ENCODE measurements at regions not wholly inside any gene's neighbourhood (a gene's known extent, or its start where the extent isn't known, plus 50 kb on each side); places are given as distances from the start of the nearest gene placed in this dataset.
"Not testable (repeated sequence)": the region's sequence is repeated elsewhere in the genome, so short reads cannot be mapped to it uniquely, and the experiment has no call there.

GRCh38 chr2:150695451-150696135 lies 208.1 kb upstream of the RND3 start:
- no peak for DNase-seq

GRCh38 chr2:150693556-150693955 lies 206.1 kb upstream of the RND3 start:
- DNase-seq: no peak

DNA sequence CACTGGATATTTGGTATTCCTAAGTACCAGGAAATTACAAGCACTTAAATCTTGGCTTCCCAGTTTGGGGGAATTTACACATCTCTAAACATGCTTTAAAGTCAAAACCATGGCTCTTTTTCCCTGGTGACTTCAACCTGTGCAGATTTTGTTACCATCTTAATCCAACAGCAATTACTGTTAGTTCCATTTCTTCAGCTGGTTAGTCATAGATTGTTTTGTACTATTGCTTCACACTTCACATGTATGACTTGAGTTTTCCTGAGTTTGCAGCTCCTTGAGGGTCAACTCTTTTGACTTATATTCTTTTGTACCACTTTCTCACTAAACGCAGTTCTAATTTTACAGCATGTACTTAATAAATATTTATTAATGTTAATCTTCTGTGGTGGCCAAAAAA lies 203.4 kb upstream of the RND3 start:
- no peak for DNase-seq

- DNase-seq: no peak
Measured at GRCh38 chr2:150690261-150690660, 202.8 kb upstream of the RND3 start.

- no peak for DNase-seq
Measured at GRCh38 chr2:150689590-150689989, 202.1 kb upstream of the RND3 start.

- DNase-seq: no peak
Measured at GRCh38 chr2:150688016-150688415, 200.5 kb upstream of the RND3 start.

DNA sequence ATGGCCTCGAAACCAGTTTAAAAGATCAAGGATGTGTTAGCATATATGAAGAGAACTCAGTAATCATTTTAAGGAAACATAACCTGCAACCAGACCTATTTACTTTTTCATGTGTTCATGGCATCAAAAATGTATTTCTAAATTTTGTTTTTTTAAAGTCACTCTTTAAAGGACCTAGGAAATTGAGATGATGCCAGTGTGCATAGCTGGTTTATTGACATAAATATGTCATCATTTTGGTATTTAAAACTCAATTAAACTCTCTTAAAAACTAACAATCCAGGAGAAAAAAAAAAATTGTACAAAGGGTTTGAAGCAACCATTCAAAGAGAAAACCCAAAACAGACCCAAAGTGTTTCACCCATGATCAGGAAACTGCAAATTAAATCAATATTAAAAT lies 198.9 kb upstream of the RND3 start:
- no peak for DNase-seq

DNA sequence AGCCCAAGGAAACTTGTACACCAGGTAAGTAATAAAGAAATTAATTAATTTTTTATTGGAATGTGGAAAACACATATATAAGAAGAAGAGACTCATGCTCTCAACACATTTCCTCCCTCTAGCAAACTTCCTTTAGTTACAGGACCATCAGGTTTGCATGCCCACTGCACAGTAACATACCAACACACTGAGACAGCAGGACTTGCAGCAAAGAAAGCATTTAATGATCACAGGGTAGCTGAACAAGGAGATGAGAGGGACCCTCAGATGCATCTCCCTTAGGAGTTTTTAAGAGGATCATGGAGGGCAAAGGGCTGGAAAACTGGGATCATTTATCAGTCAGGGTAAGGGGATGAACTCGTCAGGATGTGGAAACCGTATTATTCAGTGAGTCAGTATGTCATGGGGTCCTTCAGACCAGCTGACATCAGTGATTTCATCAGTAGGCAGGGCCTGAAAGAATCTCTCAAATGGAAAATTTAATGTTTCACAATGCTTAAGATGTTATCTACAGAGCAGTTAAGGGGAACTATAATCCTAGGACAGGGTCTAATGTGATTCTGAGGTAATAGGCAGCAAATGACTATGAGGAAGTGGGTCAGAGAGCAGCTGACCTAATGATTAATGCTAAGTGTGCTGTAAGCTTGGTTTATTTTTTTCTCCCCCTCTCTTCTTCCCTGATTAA lies 193.8 kb upstream of the RND3 start:
- no peak for DNase-seq

DNA sequence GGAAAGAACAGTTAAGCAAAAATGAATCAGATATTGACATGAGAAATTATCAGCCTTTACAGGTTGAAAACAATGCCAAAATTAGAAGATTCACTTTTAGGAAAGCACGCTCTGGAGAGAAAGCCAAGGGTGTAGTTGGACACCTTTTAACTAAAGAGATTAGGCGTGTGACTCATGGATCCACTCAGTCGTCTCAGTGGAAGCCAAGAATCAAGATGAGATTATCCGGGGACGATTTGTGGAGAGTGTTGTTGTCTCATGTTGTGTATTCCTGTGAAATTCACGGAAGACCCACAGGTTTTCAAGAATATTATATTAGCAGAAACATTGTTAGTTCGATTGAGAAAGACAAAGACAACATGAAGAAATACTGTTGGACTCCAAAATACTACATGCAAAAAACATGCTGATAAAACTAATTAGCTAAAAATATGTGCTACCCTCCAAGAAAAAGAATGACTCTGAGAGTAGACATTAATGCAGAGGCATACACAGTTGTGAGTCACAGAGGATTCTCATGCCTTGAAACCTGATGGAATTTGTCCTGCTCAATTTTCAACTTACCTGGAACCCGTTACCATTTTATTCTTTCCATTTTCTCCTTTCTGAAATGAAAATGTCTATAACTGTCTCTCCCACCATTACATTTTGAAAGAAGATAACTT lies 192.1 kb upstream of the RND3 start:
- DNase-seq: no peak

DNA sequence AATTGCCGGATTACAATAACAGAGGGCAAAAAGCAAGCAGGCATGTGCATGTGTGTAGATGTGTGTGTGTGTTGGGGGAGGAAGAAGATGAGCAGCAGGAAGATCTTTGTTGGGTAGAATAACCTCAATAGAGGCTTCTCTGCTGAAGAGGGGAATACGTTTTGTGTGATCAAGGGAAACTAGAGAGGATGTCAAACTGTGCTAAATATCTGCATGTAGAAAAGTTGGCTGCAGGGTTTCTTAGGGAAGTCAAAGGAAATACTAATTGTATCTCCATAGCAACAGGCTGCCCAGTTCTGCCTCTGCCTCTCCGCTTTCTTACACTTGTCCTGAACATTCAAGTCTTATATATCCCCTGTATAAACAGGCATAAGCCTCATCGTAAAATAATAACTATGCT lies 190.1 kb upstream of the RND3 start:
- no peak for DNase-seq

- DNase-seq: no peak
Measured at GRCh38 chr2:150676747-150677383, 189.4 kb upstream of the RND3 start.

DNA sequence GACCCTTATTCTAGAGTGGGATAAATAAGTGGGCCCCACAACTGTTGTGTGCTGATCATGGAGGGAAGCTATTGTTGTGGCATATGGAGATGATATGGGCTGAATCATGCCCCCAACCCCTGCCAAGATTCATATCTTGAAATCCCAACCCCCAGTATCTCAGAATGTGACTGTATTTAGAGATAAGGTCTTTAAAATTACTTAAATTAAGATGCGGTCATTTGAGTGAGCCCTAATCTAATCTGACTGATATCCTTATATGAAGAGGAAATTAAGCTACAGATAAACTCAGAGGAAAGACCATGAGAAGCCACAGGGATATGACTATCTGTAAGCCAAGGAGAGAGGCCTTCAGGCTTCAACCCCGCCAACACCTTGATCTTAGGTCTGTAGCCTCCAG lies 188.3 kb upstream of the RND3 start:
- DNase-seq: no peak

GRCh38 chr2:150674283-150674682 lies 186.8 kb upstream of the RND3 start:
- no peak for DNase-seq

GRCh38 chr2:150672311-150672710 lies 184.8 kb upstream of the RND3 start:
- no peak for DNase-seq

DNA sequence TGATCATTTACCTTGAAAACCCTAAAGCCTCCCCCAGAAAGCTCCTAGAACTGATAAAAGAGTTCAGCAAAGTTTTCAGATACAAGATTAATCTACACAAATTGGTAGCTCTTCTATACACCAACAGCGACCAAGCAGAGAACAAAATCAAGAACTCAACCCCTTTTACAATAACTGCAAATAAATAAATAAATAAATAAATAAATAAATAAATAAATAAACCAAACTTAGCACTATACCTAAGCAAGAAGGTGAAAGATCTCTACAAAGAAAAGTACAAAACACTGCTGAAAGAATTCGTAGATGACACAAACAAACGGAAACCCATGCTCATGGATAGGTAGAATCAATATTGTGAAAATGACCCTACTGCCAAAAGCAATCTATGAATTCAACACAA lies 182.0 kb upstream of the RND3 start:
- no peak for DNase-seq

DNA sequence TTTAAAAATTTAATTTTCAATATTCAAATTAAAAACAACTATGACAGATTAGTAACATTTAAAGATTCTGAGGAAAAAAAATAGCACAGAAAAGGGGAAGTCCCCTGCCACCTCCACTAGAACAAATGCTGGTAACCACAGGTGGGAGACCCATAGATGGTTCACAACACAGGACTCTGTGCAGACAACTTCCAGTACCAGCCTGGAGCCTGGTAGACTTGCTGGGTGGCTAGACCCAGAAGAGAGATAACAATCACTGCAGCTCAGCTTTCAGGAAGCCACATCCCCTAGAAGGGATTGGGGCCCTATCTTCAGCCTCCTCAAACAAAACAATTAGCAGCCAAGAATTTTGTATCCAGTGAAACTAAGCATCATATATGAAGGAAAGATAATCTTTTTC lies 179.6 kb upstream of the RND3 start:
- DNase-seq: not testable (repeated sequence)

- no peak for DNase-seq
Measured at GRCh38 chr2:150663143-150663542, 175.7 kb upstream of the RND3 start.

GRCh38 chr2:150656002-150656401 lies 168.5 kb upstream of the RND3 start:
- DNase-seq: no peak

GRCh38 chr2:150653351-150653750 lies 165.9 kb upstream of the RND3 start:
- no peak for DNase-seq

GRCh38 chr2:150647943-150648342 lies 160.5 kb upstream of the RND3 start:
- DNase-seq: no peak

- no peak for DNase-seq
Measured at GRCh38 chr2:150646746-150647145, 159.3 kb upstream of the RND3 start.

- no peak for DNase-seq
Measured at GRCh38 chr2:150644298-150645067, 157.0 kb upstream of the RND3 start.

DNA sequence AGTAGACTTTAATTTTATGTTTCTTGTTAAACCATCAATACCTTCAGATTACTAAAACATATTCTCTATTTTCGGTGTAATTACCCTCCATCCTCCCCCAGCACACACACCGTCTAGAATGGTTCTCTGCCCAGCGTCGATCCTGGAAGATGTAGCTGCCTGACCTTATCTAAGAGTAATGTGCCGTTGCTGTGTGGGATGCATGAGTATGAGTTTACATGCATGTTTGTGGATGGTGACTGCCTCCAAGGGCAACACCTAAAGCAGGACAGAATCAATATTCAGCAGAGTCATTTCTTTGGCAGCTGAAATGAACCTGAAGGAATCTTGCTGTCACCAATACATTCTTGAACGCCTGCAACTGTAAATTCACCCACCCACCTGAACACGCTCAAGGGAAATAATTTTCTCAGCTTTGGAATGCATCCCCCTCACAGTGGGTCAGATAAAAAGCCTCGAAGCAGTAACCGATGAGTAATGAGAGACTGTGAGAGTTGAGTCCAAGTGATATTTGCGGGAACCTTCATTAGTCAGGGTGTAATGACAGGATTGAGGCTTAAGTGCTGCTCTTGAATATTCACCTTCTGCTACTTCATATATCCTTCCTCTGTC lies 155.8 kb upstream of the RND3 start:
- DNase-seq: no peak

Measured in NCI-H748 treated with DMSO at 0.1 percent for 48 hours (cell line).